AG04450 (cell line): ENCODE measurements at regions not wholly inside any gene's neighbourhood (a gene's known extent, or its start where the extent isn't known, plus 50 kb on each side); places are given as distances from the start of the nearest gene placed in this dataset.

Experiments
- CTCF ChIA-PET: fragments of 300-600, 350-600 bp; formaldehyde crosslinking; extraction: SDS; loops from one replicate; lab custom pipeline; 2022; ENCODE audit warnings: antibody characterized with exemption, inconsistent platforms; lab: Charles Lee
- POLR2A ChIA-PET: fragments of 350-600 bp; formaldehyde crosslinking; extraction: SDS; loops from one replicate; lab custom pipeline; 2021; ENCODE audit warnings: antibody characterized with exemption, inconsistent platforms; lab: Yijun Ruan, JAX
- DNase-seq: peaks from one replicate; pipeline ENCODE4 v3.0.0-alpha.2; 2011; ENCODE audit warnings: low read depth, low spot score
- H3K27ac ChIP-seq: one replicate; pipeline ENCODE4 v1.5.1; 2012; ENCODE audit warnings: low read depth, low read length, control low read depth
- H3K27me3 ChIP-seq: one replicate; pipeline ENCODE4 v1.6.0; 2012; ENCODE audit warnings: low read length; ENCODE audit not compliant: control insufficient read depth, insufficient read depth
- H3K4me3 ChIP-seq: 2 replicates; pipeline ENCODE4 v1.5.1; 2011; ENCODE audit warnings: mild to moderate bottlenecking, low read depth, low read length, control low read depth
- H3K9me3 ChIP-seq: 2 replicates; pipeline ENCODE4 v1.5.1; 2012; ENCODE audit warnings: low read length; ENCODE audit not compliant: control insufficient read depth, insufficient read depth
- TF ChIP-seq, protein P1 (sequence below): IDR thresholded peaks from 2 replicates; pipeline ENCODE4 v1.5.1; 2011; ENCODE audit warnings: low read depth, low read length, control low read depth, inconsistent platforms

DNA sequence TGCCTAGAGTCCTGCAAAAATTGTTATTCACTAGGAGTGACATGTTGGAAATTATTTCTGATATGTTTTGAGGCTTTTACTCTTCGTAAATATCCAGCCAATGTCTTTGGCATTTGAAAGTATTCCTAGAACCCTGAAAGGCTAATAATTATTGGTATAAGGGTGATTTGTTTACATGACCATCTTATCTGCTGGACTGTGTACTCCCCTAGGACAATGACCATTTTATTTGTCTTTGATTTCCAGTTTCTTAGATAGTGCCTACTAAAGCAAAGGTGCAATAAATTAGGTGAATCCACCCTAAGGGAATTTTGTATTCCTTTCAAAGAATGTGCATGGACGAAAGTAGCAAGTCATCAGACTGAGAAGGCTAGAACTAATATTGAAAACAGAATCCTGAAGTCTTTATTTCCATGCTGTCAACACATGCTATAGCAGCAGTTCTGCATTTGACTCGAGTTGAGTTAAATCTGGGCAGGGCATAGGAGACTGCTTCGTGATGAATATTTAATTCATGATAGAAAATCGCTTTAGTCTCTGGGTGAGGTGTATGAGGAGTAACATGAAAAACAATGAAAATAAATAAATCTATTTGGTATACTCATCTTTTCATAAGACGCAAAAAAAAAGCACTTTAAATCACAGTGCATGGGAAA is 235.7 kb downstream of the GPD2 start:
- POLR2A ChIA-PET: no interaction called here
- Histone ChIP-seq H3K4me3 (no peak overlapping the region), H3K9me3 (no peaks in the 10 kb centered on the region), H3K27me3 (no peaks in the 10 kb centered on the region), H3K27ac (no peak overlapping the region)
- CTCF ChIA-PET: no interaction called here
- no peak for DNase-seq
- TF ChIP-seq, protein P1, sequence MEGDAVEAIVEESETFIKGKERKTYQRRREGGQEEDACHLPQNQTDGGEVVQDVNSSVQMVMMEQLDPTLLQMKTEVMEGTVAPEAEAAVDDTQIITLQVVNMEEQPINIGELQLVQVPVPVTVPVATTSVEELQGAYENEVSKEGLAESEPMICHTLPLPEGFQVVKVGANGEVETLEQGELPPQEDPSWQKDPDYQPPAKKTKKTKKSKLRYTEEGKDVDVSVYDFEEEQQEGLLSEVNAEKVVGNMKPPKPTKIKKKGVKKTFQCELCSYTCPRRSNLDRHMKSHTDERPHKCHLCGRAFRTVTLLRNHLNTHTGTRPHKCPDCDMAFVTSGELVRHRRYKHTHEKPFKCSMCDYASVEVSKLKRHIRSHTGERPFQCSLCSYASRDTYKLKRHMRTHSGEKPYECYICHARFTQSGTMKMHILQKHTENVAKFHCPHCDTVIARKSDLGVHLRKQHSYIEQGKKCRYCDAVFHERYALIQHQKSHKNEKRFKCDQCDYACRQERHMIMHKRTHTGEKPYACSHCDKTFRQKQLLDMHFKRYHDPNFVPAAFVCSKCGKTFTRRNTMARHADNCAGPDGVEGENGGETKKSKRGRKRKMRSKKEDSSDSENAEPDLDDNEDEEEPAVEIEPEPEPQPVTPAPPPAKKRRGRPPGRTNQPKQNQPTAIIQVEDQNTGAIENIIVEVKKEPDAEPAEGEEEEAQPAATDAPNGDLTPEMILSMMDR: no peak

DNA sequence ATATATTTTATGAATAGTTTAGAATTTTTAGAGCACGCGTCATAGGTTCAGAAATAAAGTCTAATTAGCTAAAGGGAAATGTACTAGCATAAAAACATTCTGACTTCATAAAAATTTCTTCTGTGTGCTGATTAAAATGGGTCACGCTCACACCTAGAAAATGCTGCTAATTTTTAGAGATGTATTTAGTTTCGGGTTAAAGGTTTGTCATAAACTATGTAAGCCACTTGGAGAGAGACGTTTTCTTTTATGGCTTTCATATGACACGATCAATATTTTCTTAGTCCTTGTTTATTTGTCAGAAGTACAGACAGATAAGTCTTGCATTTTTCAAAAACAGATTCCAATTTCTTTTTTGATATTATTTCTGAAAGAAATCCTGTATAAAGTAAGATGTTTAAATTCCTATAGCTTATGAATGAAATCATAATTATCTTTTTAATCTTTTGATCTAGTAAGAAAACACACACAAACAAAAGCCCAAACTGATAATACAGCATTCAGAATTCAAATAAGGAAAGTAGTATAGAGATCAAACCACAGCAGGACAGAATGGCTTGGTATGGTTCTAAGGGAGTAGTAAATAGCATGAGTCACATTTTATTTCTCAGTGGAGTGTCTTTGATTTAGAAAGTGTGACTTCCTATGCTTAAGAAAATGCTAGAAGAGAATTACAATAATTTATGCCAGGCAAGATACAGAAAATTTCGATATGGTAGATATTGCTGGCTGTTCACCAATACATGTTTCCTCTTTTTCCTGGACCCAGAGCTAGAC is 236.6 kb downstream of the GPD2 start:
- DNase-seq: no peak
- Histone ChIP-seq H3K27me3 (no peaks in the 10 kb centered on the region), H3K4me3 (no peak overlapping the region), H3K9me3 (no peaks in the 10 kb centered on the region), H3K27ac (no peak overlapping the region)
- CTCF ChIA-PET: no interaction called here
- POLR2A ChIA-PET: no interaction called here
- TF ChIP-seq, protein P1: no peak

- no peak for DNase-seq
- H3K4me3 ChIP-seq: no peak overlapping the region
- H3K27me3 ChIP-seq: no peaks in the 10 kb centered on the region
- no peaks in the 10 kb centered on the region for H3K9me3 ChIP-seq
- no peak overlapping the region for H3K27ac ChIP-seq
- POLR2A ChIA-PET: no interaction called here
- TF ChIP-seq, protein P1: no peak
- CTCF ChIA-PET: no interaction called here
These were observed 237.1 kb downstream of the GPD2 start for GRCh38 chr2:156673333-156673615.

GRCh38 chr2:156673981-156674380 is 237.8 kb downstream of the GPD2 start:
- no peak overlapping the region for H3K27ac ChIP-seq
- TF ChIP-seq, protein P1: no peak
- no peak overlapping the region for H3K4me3 ChIP-seq
- CTCF ChIA-PET: no interaction called here
- no peak for DNase-seq
- POLR2A ChIA-PET: no interaction called here
- H3K27me3 ChIP-seq: no peaks in the 10 kb centered on the region
- no peaks in the 10 kb centered on the region for H3K9me3 ChIP-seq

DNA sequence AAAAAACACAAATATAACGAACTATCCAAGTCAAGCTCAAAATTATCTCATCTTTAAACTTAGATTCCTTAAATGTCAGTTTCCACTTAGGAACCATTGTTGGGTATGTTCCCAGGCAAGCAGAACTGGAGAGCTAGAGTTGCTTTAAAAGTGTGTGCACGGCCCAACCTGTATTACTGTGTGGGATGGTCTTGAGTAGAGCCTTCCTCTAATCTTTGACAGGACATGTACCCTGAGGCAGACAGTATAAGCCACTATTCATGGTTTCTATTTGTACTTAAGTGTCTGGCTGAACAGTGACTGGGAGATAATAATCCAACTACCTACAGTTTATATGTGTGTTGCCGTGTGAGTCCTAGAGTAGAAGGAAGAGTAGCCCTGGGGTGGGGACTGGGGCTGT is 239.7 kb downstream of the GPD2 start:
- TF ChIP-seq, protein P1: no peak
- ChIA-PET POLR2A (no interaction called here), CTCF (interaction anchor here (0.6 kb wide), 1 partner anchor 445 kb away, joined by 3 read pairs; no protein-coding TSS in a partner anchor)
- Histone ChIP-seq H3K27ac (no peak overlapping the region), H3K27me3 (no peaks in the 10 kb centered on the region), H3K4me3 (no peak overlapping the region), H3K9me3 (no peaks in the 10 kb centered on the region)
- no peak for DNase-seq
